HG03097 (cell line): ENCODE measurements at regions not wholly inside any gene's neighbourhood (a gene's known extent, or its start where the extent isn't known, plus 50 kb on each side); places are given as distances from the start of the nearest gene placed in this dataset.

Source experiments
- ATAC-seq: cut with Tn5 transposase; IDR thresholded peaks from one replicate; pipeline ENCODE4 v1.9.1; 2021; ENCODE audit not compliant: unreplicated experiment, low FRiP score

- no peak for ATAC-seq
Measured at GRCh38 chr5:167312225-167312624, 979.2 kb upstream of the WWC1 start.

GRCh38 chr5:167315762-167316161, 975.7 kb upstream of the WWC1 start:
- no peak for ATAC-seq

GRCh38 chr5:167317884-167318283, 973.6 kb upstream of the WWC1 start:
- no peak for ATAC-seq

DNA sequence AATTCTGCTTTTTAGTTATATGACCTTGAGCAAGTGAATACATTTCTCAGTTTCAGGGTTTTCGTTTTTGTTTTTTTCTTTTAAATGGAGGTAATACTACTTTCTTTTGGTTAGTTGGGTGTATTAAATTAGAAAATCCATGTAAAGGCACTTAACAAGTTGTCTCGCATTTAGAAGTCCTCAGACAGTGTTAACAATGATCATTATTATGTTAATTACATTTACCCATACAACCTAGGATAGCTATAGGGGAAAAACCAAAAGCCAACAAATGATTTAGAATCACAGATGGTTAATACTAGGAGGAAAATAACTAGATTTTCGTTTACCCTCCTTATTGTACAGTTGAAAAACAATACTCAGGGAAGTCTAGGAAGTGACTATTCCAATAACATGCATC, 972.2 kb upstream of the WWC1 start:
- ATAC-seq: no peak

DNA sequence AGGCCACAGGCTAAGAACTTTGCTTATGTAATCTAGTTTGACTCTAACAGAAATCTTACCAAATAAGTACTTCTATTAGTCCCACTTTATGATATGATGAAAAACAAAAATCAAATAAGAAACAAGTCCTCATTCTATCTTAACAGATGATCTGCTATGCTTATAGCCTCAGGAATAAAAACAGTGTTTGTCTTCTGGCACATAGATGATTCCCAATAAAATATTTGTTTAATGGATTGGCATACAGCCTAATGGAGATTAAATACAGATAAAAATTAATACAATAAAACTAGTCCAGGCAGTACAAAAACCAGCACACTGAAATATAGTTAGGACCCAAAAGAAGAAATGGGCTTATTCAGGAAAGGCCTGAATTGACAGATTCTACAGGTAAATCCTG, 971.4 kb upstream of the WWC1 start:
- no peak for ATAC-seq

DNA sequence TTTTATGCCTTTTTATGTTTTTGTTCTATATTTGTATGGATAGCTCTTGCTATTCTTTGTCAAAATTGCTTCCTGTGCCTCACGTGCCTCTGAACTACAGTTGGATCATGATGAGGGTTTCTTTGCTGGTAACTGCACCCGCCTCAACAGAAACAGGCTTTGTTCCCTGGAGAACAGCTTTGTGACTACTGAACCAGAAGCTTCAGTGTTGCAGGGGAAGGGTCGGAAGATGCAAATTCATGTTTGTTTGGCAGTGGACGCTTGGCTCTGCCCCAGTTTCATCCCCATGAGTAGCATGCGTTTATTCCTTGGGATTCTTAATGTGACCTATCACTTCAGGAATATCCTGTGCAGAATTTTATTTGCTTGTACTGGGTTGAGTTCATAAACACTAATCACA, 959.1 kb upstream of the WWC1 start:
- ATAC-seq: no peak

DNA sequence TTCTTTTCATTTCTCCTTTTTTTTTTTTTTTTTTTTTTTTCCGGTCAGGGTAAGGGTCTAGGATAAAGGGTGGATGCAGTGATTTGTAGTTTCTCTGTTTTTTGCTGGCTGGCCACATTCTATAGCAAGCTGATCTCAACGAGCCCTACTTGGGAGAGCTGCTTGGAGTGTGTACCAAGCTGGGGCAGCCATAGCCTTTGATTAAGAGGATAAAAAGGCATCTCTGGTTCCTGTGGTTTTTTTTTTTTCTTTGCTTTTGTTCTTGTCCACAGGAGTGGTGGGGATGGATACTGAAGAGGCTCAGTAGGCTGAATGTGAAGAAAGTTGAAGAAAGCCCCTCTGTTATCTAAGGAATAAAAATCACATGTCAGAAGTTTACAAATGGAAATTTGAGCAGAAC, 955.3 kb upstream of the WWC1 start:
- ATAC-seq: no peak

GRCh38 chr5:167339205-167339604, 952.2 kb upstream of the WWC1 start:
- ATAC-seq: no peak

GRCh38 chr5:167346461-167346860, 945.0 kb upstream of the WWC1 start:
- no peak for ATAC-seq

GRCh38 chr5:167348251-167348926, 943.1 kb upstream of the WWC1 start:
- ATAC-seq: no peak

GRCh38 chr5:167348980-167349379, 942.5 kb upstream of the WWC1 start:
- ATAC-seq: no peak

- no peak for ATAC-seq
Measured at GRCh38 chr5:167351316-167351715, 940.1 kb upstream of the WWC1 start.

DNA sequence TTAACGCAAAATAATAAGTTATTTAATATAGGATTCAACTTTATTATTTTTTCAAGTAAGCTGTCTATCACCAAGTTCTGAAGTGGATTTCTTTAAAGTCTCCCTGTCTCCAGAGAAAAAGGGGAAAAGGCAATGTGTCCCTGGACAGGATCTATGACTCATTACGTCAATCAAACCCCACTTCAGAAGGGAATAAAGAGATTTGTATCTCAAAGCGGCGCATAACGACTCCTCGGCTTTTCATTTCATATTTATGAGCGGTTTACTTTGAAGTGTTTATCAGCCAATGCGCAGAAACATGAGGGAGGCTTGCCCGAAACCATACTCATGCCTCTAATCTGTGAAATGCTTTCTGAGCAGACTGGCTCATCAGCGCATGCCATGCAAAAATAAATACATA, 938.6 kb upstream of the WWC1 start:
- ATAC-seq: no peak

DNA sequence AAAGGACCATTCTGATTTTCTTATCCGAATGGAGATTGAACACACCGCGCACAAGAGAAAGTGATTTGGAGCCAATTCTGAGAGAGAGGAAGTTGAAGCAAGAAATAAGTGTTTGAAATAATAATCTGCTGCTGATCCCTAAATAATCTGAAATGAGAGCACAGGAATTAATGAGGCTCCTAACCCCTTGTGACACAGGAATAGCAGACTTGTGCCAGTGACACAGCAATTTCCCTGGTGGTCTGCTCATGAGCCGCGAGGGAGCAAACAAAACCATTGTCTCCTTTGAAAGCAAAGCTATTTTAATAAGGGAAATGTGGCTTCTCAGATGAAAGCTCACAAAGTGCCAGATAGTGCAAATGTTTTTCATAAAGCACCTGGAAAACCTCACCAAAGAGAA, 936.1 kb upstream of the WWC1 start:
- ATAC-seq: no peak

GRCh38 chr5:167356374-167356773, 935.1 kb upstream of the WWC1 start:
- ATAC-seq: no peak

GRCh38 chr5:167358868-167359492, 932.5 kb upstream of the WWC1 start:
- no peak for ATAC-seq

- ATAC-seq: no peak
Measured at GRCh38 chr5:167361795-167362194, 929.6 kb upstream of the WWC1 start.

GRCh38 chr5:167363065-167363464, 928.4 kb upstream of the WWC1 start:
- no peak for ATAC-seq

- ATAC-seq: no peak
Measured at GRCh38 chr5:167375125-167375524, 916.3 kb upstream of the WWC1 start.

DNA sequence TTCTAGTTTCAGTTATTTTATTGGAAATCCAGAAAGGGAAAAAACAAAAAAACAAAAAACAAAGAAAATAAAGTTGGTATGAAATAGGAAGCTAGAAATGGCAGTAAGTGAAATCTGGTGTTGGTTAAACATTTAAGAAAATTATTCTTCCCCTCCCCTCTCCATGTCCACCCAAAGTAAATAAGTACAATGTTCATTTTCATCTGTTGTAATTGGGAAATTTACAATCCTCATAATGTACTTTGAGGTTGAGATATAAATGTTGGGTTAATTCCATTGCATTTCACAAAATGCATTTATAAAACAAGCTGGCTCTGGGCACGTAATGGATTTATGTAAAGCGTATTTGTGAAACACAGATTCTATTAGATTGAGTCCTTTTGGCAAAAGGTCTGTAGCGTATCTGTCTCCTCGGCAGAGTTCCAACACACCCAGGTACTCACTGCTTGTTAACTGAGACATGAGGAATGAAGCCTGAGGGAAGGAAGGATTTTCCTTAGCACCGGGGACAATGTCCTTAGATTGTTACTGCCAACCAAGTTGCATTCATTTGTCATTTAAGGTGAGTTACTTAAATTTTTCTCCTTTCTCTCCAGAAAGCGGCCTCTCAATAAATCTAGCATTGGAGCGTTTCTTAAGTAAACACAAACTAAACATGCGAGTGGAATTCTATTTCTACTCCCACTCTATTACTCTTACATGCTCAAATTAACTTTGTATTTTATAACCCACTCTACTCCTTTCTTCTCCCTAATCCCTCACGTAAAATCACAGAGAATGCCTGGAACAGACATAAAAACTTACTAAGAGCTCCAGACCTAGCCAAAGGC, 912.3 kb upstream of the WWC1 start:
- ATAC-seq: no peak

DNA sequence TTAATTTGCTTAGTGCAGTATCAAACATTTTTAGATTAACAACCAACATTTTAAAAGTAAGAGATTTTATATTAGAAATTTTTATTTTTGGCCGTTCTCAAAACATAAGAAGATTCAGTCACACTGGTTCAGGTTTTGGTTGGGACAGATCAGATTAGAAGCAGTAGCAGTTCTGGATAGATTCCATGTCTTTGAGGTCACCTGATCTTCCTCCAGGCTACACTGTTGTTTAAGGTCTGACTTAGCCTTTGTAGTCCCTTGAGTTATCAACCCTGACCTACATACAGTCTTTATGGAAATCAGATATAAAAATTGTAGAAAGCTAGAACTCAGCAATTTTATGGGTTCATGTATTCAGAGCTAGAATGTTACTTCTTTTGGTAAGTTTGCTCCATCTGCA, 910.0 kb upstream of the WWC1 start:
- no peak for ATAC-seq

- ATAC-seq: no peak
Measured at GRCh38 chr5:167389537-167389936, 901.9 kb upstream of the WWC1 start.
